Adrenal gland (tissue), 9 donors: ENCODE measurements at regions not wholly inside any gene's neighbourhood (a gene's known extent, or its start where the extent isn't known, plus 50 kb on each side); places are given as distances from the start of the nearest gene placed in this dataset.

ENCODE experiments used
- DNase-seq, 7 donors: peaks; one replicate each; pipeline ENCODE4 v3.0.0-alpha.2; 2019 to 2020
- H3K27ac ChIP-seq, 5 donors: fragments of 200-600 bp; sonication (generic) in 4 of 5; 1 replicate in 3 of 5; 2 replicates in 2 of 5; pipeline versions ENCODE4 v1.5.1 to v1.8.0; 2016 to 2020; ENCODE audit warnings: mild to moderate bottlenecking in 1 of 5
- H3K27me3 ChIP-seq: fragments of 200-600 bp; 2 replicates; pipeline ENCODE4 v1.8.0; 2021
- H3K36me3 ChIP-seq, 2 donors: fragments of 200-600 bp; replicated peaks in 1 of 2; 1 replicate in 1 of 2; 2 replicates in 1 of 2; pipeline versions ENCODE4 v1.5.1 to v1.8.0; 2018 to 2022
- H3K4me1 ChIP-seq, 2 donors: fragments of 200-600 bp; replicated peaks in 1 of 2; 1 replicate in 1 of 2; 2 replicates in 1 of 2; pipeline versions ENCODE4 v1.5.1 to v1.8.0; 2018 to 2021
- H3K4me3 ChIP-seq, 4 donors: fragments of 200-600 bp; sonication (generic) in 3 of 4; one replicate each; pipeline ENCODE4 v1.5.1; 2016 to 2018
- H3K9me3 ChIP-seq, 3 donors: fragments of 200-600 bp; sonication (generic) in 1 of 3; replicated peaks in 1 of 3; 1 replicate in 2 of 3; 2 replicates in 1 of 3; pipeline versions ENCODE4 v1.5.1 to v1.8.0; 2016 to 2021
- CTCF ChIP-seq, 6 experiments: fragments of 450-650 bp in 4 of 6; fragments of 200-600 bp in 2 of 6; sonication (generic) in 1 of 6; IDR thresholded peaks; 1 replicate in 5 of 6; 2 replicates in 1 of 6; pipeline versions ENCODE4 v1.5.1 to v1.8.0; 2016 to 2021; ENCODE audit warnings: antibody characterized with exemption in 6 of 6, mild to moderate bottlenecking in 2 of 6, moderate library complexity in 1 of 6
- POLR2A ChIP-seq, 2 donors: fragments of 450-650 bp; IDR thresholded peaks; one replicate each; pipeline ENCODE4 v1.6.1; 2017; ENCODE audit warnings: antibody characterized with exemption in 2 of 2, mild to moderate bottlenecking in 2 of 2, moderate library complexity in 1 of 2
- WGBS, 4 donors: extraction: QIAGEN DNeasy Blood & Tissue Kit in 2 of 4; methylation state at CpG; one replicate each; pipeline versions ENCODE4 v1.1.5 to v1.1.7; 2013 to 2017; 5-methylcytosine and 5-hydroxymethylcytosine counted together
- intact Hi-C, 2 donors: fragments of 100-400 bp; cut with DNase I; formaldehyde crosslinking; loops; one replicate each; pipeline versions ENCODE4 v1.14.1 to v1.15.0; 2022 to 2023
- donor health status: healthy with polysubstance abuse.
- donor health status: Bipolar disorder and iron deficiency.
- donor health status: DM: yes; HTN: yes; CAD: no.
- donor health status: DM: no; HTN: no; CAD: no.
- donor health status: DM: no; HTN: no; CAD: no.

DNA sequence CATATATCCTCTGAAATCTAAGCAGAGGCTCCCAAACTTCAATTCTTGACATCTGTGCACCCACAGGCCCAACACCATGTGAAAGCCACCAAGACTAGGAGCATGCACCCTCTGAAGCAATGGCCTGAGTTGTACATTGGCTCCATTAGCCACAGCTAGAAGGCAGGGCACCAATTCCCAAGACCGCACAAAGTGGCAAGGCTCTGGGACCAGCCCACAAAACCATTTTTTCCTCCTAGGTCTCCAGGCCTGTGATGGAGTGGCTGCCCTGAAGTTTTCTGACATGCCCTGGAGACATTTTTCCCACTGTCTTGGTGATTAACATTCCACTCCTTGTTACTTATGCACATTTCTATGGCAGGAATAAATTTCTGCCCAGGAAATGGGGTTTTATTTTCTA lies 232.2 kb upstream of the GRID2 start:
- H3K36me3 ChIP-seq = no peaks in the 10 kb centered on the region
- DNase-seq = no peak
- intact Hi-C loops = no loop called here
- no peak overlapping the region for H3K4me3 ChIP-seq
- no peaks in the 10 kb centered on the region for H3K9me3 ChIP-seq
- H3K27ac ChIP-seq = no peak overlapping the region
- no peak for TF ChIP-seq CTCF (IDR thresholded peaks at IDR 0.05)
- TF ChIP-seq POLR2A (IDR thresholded peaks at IDR 0.05) = no peak
- 84 to 100% (median 97%) methylated on average over 1 of the region's 1 CpG for WGBS, 4 donors
- no peaks in the 10 kb centered on the region for H3K27me3 ChIP-seq
- H3K4me1 ChIP-seq = no peaks in the 10 kb centered on the region

DNA sequence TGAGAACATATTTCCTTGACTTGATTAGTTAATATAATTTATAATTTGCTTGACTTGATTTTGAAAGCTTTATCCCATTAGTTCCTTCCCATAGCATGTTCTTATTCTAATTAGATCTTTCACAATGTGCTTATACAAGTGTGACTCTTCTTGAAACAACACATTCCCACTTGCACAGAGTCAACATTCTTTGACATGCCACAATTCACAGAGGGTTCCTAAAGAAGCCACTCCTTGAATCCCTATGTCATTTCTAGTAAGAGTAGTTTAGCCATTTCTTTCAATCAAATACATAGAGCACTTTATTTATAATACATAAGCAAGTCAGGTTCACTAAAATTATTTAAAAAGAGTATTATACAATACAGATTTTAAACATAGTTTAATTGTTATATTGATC lies 228.9 kb upstream of the GRID2 start:
- DNase-seq = no peak

DNA sequence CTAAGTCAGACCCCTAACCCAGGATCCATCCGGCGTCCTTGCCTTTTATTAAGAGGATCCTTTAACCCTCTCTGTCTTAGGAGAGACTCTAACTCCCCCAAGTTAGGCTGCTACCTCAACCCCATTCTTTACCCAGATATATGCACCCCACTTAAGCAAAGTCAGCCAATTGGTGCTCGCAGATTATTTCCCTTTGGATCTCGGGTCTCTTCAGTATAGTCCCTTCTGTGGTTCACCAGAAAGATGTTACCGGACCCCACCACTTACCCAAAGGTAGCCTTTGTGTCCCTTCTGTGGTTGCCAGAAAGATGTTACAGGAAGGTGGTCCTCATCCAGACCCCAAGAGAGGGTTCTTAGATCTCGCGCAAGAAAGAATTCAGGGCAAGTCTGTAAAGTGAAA lies 212.9 kb upstream of the GRID2 start:
- 90 to 98% (median 94%) methylated on average over 7 of the region's 7 CpGs for WGBS, 4 donors
- no peak for TF ChIP-seq POLR2A (IDR thresholded peaks at IDR 0.05)
- no peak for TF ChIP-seq CTCF (IDR thresholded peaks at IDR 0.05)

More for the DNA sequence above, 228.9 kb upstream of the GRID2 start:
- no peaks in the 10 kb centered on the region for H3K27me3 ChIP-seq
- H3K36me3 ChIP-seq = no peaks in the 10 kb centered on the region
- no peaks in the 10 kb centered on the region for H3K4me1 ChIP-seq
- no peak overlapping the region for H3K27ac ChIP-seq
- H3K4me3 ChIP-seq = no peak overlapping the region
- intact Hi-C loops = no loop called here
- H3K9me3 ChIP-seq = no peaks in the 10 kb centered on the region
- TF ChIP-seq CTCF (IDR thresholded peaks at IDR 0.05) = no peak
- TF ChIP-seq POLR2A (IDR thresholded peaks at IDR 0.05) = no peak

GRCh38 chr4:92091335-92091734 lies 212.4 kb upstream of the GRID2 start:
- WGBS, 4 donors = 74 to 90% (median 79%) methylated on average over 6 of the region's 6 CpGs
- Histone ChIP-seq H3K4me3 (no peak overlapping the region), H3K9me3 (no peaks in the 10 kb centered on the region), H3K36me3 (no peaks in the 10 kb centered on the region), H3K4me1 (no peaks in the 10 kb centered on the region), H3K27ac (no peak overlapping the region), H3K27me3 (no peaks in the 10 kb centered on the region)
- TF ChIP-seq CTCF (IDR thresholded peaks at IDR 0.05) (no peak), POLR2A (IDR thresholded peaks at IDR 0.05) (no peak)
- intact Hi-C loops = no loop called here
- no peak for DNase-seq

More for the DNA sequence above, 212.9 kb upstream of the GRID2 start:
- H3K4me3 ChIP-seq = no peak overlapping the region
- H3K4me1 ChIP-seq = no peaks in the 10 kb centered on the region
- intact Hi-C loops = no loop called here
- H3K27me3 ChIP-seq = no peaks in the 10 kb centered on the region
- no peaks in the 10 kb centered on the region for H3K36me3 ChIP-seq
- no peak overlapping the region for H3K27ac ChIP-seq
- DNase-seq = no peak
- H3K9me3 ChIP-seq = no peaks in the 10 kb centered on the region
